HK-2 (cell line): ENCODE measurements at regions not wholly inside any gene's neighbourhood (a gene's known extent, or its start where the extent isn't known, plus 50 kb on each side); places are given as distances from the start of the nearest gene placed in this dataset.

Source experiments
- DNase-seq: peaks from one replicate; pipeline ENCODE4 v3.0.0-alpha.2; 2018; ENCODE audit not compliant: unreplicated experiment

GRCh38 chr12:89924191-89924590 is 215.6 kb upstream of the ATP2B1 start:
- DNase-seq = no peak

- no peak for DNase-seq
Measured at GRCh38 chr12:89923091-89923490, 214.5 kb upstream of the ATP2B1 start.

GRCh38 chr12:89920866-89921265 is 212.2 kb upstream of the ATP2B1 start:
- no peak for DNase-seq

GRCh38 chr12:89919241-89919906 is 210.7 kb upstream of the ATP2B1 start:
- DNase-seq = no peak

GRCh38 chr12:89918172-89918846 is 209.7 kb upstream of the ATP2B1 start:
- no peak for DNase-seq

- no peak for DNase-seq
Measured at GRCh38 chr12:89909753-89910152, 201.1 kb upstream of the ATP2B1 start.

- DNase-seq = no peak
Measured at GRCh38 chr12:89907659-89908058, 199.0 kb upstream of the ATP2B1 start.

- DNase-seq = no peak
Measured at GRCh38 chr12:89906824-89907223, 198.2 kb upstream of the ATP2B1 start.

- DNase-seq = no peak
Measured at GRCh38 chr12:89906178-89906577, 197.5 kb upstream of the ATP2B1 start.

- DNase-seq = no peak
Measured at GRCh38 chr12:89901906-89902642, 193.4 kb upstream of the ATP2B1 start.

- DNase-seq = no peak
Measured at GRCh38 chr12:89901319-89901718, 192.7 kb upstream of the ATP2B1 start.

GRCh38 chr12:89899651-89900050 is 191.0 kb upstream of the ATP2B1 start:
- DNase-seq = no peak

GRCh38 chr12:89895591-89895990 is 187.0 kb upstream of the ATP2B1 start:
- DNase-seq = no peak

- no peak for DNase-seq
Measured at GRCh38 chr12:89895101-89895500, 186.5 kb upstream of the ATP2B1 start.

GRCh38 chr12:89893972-89894706 is 185.5 kb upstream of the ATP2B1 start:
- no peak for DNase-seq

GRCh38 chr12:89892436-89892835 is 183.8 kb upstream of the ATP2B1 start:
- DNase-seq = no peak

GRCh38 chr12:89891933-89892332 is 183.3 kb upstream of the ATP2B1 start:
- no peak for DNase-seq

- DNase-seq = no peak
Measured at GRCh38 chr12:89890161-89890560, 181.5 kb upstream of the ATP2B1 start.

GRCh38 chr12:89889062-89889461 is 180.4 kb upstream of the ATP2B1 start:
- DNase-seq = no peak

- no peak for DNase-seq
Measured at GRCh38 chr12:89884952-89885351, 176.3 kb upstream of the ATP2B1 start.

- DNase-seq = no peak
Measured at GRCh38 chr12:89884416-89884898, 175.8 kb upstream of the ATP2B1 start.
